Esophagus muscularis mucosa (tissue), 4 donors: ENCODE measurements at regions not wholly inside any gene's neighbourhood (a gene's known extent, or its start where the extent isn't known, plus 50 kb on each side); places are given as distances from the start of the nearest gene placed in this dataset.

Experiments used
- CTCF ChIP-seq, 3 experiments: fragments of 200-600 bp in 2 of 3; fragments of 450-650 bp in 1 of 3; sonication (generic) in 2 of 3; IDR thresholded peaks; one replicate each; pipeline ENCODE4 v1.5.1; 2017 to 2019; ENCODE audit warnings: antibody characterized with exemption in 3 of 3, mild to moderate bottlenecking in 2 of 3, moderate library complexity in 1 of 3
- EP300 ChIP-seq: sonication (generic); formaldehyde crosslinking; IDR thresholded peaks from one replicate; pipeline ENCODE4 v1.6.1; 2017; ENCODE audit warnings: antibody characterized with exemption
- POLR2A ChIP-seq: fragments of 450-650 bp; IDR thresholded peaks from one replicate; pipeline ENCODE4 v1.6.1; 2017; ENCODE audit warnings: antibody characterized with exemption, moderate library complexity, mild to moderate bottlenecking, low read depth
- POLR2AphosphoS5 ChIP-seq, 2 donors: sonication (generic); formaldehyde crosslinking; IDR thresholded peaks; one replicate each; pipeline ENCODE4 v1.6.1; 2017; ENCODE audit warnings: antibody characterized with exemption in 2 of 2

- TF ChIP-seq CTCF (IDR thresholded peaks at IDR 0.05) = no peak
- peak; percentile 4 to 75 for TF ChIP-seq POLR2AphosphoS5 (IDR thresholded peaks at IDR 0.05)
- no peak for TF ChIP-seq POLR2A
- no peak for TF ChIP-seq EP300
These were observed 118.0 kb downstream of the HFE start for GRCh38 chr6:26205161-26205624.
